WTC11 (cell line): ENCODE measurements at regions not wholly inside any gene's neighbourhood (a gene's known extent, or its start where the extent isn't known, plus 50 kb on each side); places are given as distances from the start of the nearest gene placed in this dataset.
"Not testable (repeated sequence)": the region's sequence is repeated elsewhere in the genome, so short reads cannot be mapped to it uniquely, and the experiment has no call there.

Experiments
- ATAC-seq: fragments of 200-7000 bp; cut with Tn5 transposase; 2 replicates; pipeline ENCODE4 v1.10.0; 2021; ENCODE audit warnings: mild to moderate bottlenecking, moderate library complexity
- CTCF ChIA-PET: fragments of 300-600 bp; sonication (Branson Sonifier 250); formaldehyde crosslinking; loops from one replicate; lab custom pipeline; 2021; ENCODE audit warnings: antibody characterized with exemption; lab: Charles Lee
- POLR2A ChIA-PET: fragments of 350-600 bp; sonication (Branson Sonifier 250); formaldehyde crosslinking; loops from one replicate; lab custom pipeline; 2021; ENCODE audit warnings: antibody characterized with exemption; lab: Charles Lee
- DNase-seq: peaks from one replicate; pipeline ENCODE4 v3.0.0; 2021; ENCODE audit warnings: low spot score
- H3K27ac Mint-ChIP-seq: 2 replicates; pipeline ENCODE4 v1.8.0; 2021; ENCODE audit warnings: mixed read lengths
- H3K27me3 Mint-ChIP-seq: 2 replicates; pipeline ENCODE4 v1.8.0; 2021; ENCODE audit warnings: low read depth, mild to moderate bottlenecking, moderate library complexity, mixed read lengths
- H3K36me3 Mint-ChIP-seq: 2 replicates; pipeline ENCODE4 v1.8.0; 2021; ENCODE audit warnings: mixed read lengths
- H3K4me1 Mint-ChIP-seq: 2 replicates; pipeline ENCODE4 v1.8.0; 2022; ENCODE audit warnings: mixed read lengths
- H3K4me3 Mint-ChIP-seq: 2 replicates; pipeline ENCODE4 v1.8.0; 2021; ENCODE audit warnings: mild to moderate bottlenecking, moderate library complexity, mixed read lengths
- H3K9me3 Mint-ChIP-seq: 2 replicates; pipeline ENCODE4 v1.8.0; 2021; ENCODE audit warnings: mixed read lengths
- ATF2 ChIP-seq: sonication (generic); formaldehyde crosslinking; IDR thresholded peaks from 2 replicates; pipeline ENCODE4 v1.8.1; 2022; ENCODE audit warnings: low read depth, missing genetic modification reagents, borderline replicate concordance
- ELF4 ChIP-seq: sonication (generic); formaldehyde crosslinking; IDR thresholded peaks from 2 replicates; pipeline ENCODE4 v1.8.1; 2022; ENCODE audit warnings: low read depth, mild to moderate bottlenecking, moderate library complexity, missing genetic modification reagents
- FOXP1 ChIP-seq: sonication (generic); formaldehyde crosslinking; IDR thresholded peaks from 2 replicates; pipeline ENCODE4 v1.8.0; 2022; ENCODE audit warnings: missing genetic modification reagents, mild to moderate bottlenecking, moderate library complexity, borderline replicate concordance
- NFYB ChIP-seq: sonication (generic); formaldehyde crosslinking; conservative IDR thresholded peaks from 2 replicates; pipeline ENCODE4 v1.8.0; 2022; ENCODE audit warnings: low read depth, missing genetic modification reagents
- NR3C1 ChIP-seq: sonication (generic); formaldehyde crosslinking; conservative IDR thresholded peaks from 2 replicates; pipeline ENCODE4 v1.8.1; 2023; ENCODE audit warnings: low read depth, mild to moderate bottlenecking, missing genetic modification reagents
- SP1 ChIP-seq: sonication (generic); formaldehyde crosslinking; conservative IDR thresholded peaks from 2 replicates; pipeline ENCODE4 v1.8.1; 2022; ENCODE audit warnings: missing genetic modification reagents
- ZNF232 ChIP-seq: sonication (generic); formaldehyde crosslinking; IDR thresholded peaks from 2 replicates; pipeline ENCODE4 v1.8.0; 2022; ENCODE audit warnings: mild to moderate bottlenecking, missing genetic modification reagents
- ZNF396 ChIP-seq: fragments of 250-450 bp; sonication (Bioruptor Pico); IDR thresholded peaks from 2 replicates; pipeline ENCODE4 v1.8.0; 2021; ENCODE audit warnings: mild to moderate bottlenecking, moderate library complexity, borderline replicate concordance
- TF ChIP-seq, protein P1 (sequence below): sonication (generic); formaldehyde crosslinking; IDR thresholded peaks from 2 replicates; pipeline ENCODE4 v1.8.0; 2022; ENCODE audit warnings: missing genetic modification reagents

- TF ChIP-seq, protein P1, sequence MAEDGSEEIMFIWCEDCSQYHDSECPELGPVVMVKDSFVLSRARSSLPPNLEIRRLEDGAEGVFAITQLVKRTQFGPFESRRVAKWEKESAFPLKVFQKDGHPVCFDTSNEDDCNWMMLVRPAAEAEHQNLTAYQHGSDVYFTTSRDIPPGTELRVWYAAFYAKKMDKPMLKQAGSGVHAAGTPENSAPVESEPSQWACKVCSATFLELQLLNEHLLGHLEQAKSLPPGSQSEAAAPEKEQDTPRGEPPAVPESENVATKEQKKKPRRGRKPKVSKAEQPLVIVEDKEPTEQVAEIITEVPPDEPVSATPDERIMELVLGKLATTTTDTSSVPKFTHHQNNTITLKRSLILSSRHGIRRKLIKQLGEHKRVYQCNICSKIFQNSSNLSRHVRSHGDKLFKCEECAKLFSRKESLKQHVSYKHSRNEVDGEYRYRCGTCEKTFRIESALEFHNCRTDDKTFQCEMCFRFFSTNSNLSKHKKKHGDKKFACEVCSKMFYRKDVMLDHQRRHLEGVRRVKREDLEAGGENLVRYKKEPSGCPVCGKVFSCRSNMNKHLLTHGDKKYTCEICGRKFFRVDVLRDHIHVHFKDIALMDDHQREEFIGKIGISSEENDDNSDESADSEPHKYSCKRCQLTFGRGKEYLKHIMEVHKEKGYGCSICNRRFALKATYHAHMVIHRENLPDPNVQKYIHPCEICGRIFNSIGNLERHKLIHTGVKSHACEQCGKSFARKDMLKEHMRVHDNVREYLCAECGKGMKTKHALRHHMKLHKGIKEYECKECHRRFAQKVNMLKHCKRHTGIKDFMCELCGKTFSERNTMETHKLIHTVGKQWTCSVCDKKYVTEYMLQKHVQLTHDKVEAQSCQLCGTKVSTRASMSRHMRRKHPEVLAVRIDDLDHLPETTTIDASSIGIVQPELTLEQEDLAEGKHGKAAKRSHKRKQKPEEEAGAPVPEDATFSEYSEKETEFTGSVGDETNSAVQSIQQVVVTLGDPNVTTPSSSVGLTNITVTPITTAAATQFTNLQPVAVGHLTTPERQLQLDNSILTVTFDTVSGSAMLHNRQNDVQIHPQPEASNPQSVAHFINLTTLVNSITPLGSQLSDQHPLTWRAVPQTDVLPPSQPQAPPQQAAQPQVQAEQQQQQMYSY: no peak
- TF ChIP-seq NR3C1 (CRISPR knock-in tag): no peak
- TF ChIP-seq ELF4 (CRISPR knock-in tag): no peak
- TF ChIP-seq FOXP1: no peak
- TF ChIP-seq ZNF232: no peak
- TF ChIP-seq ATF2 (CRISPR knock-in tag): no peak
- TF ChIP-seq SP1 (CRISPR knock-in tag): no peak
- TF ChIP-seq ZNF396 (CRISPR knock-in tag): no peak
- TF ChIP-seq NFYB (CRISPR knock-in tag): no peak
Observed at GRCh38 chr2:131966256-131966655, 195.5 kb downstream of the ANKRD30BL start (continued).

- DNase-seq, ATAC-seq, H3K4me1 Mint-ChIP-seq, CTCF ChIA-PET, H3K36me3 Mint-ChIP-seq, H3K9me3 Mint-ChIP-seq, H3K27me3 Mint-ChIP-seq, H3K4me3 Mint-ChIP-seq, POLR2A ChIA-PET, H3K27ac Mint-ChIP-seq: not testable (repeated sequence)
Observed at GRCh38 chr2:131958019-131958609, 203.6 kb downstream of the ANKRD30BL start.

DNA sequence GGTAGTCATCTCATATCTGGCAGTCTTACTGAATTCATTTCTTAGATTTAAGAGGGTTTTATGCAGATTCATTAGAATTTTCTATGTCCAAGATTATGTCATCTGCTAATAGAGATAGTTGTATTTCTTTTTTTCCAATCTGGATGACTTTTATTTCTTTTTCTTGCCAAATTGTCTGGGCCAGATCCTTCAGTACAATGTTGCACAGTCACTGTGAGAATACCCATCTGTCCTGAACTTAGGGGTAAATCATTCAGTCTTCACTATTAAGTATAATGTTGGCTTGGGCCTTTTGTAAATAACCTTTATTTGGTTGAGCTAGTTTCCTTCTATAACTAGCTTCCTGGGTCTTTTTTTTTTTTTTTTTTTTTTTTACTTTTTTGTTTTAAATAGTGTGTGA lies 213.1 kb downstream of the ANKRD30BL start:
- ATAC-seq, H3K4me3 Mint-ChIP-seq, H3K4me1 Mint-ChIP-seq, CTCF ChIA-PET, H3K36me3 Mint-ChIP-seq, POLR2A ChIA-PET, DNase-seq, H3K27ac Mint-ChIP-seq, H3K27me3 Mint-ChIP-seq, H3K9me3 Mint-ChIP-seq: not testable (repeated sequence)

DNA sequence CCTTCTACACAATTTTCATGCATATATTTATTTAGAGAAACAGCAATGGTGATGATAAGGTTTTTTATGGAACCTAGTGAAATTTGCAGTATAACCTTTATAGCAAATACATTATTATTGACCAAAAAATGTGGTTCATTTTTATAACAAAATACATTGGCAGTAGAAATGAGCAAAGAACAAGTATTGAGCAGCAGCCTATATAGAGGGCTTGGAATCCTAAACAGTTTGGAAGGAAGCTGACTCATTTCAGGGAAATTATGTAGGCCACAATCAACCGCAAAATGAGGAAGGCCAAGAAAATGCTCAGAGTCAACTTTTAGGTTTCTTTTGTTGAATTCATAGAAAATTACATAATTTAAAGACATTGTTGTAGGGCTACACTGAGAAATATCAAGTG lies 238.5 kb downstream of the ANKRD30BL start:
- H3K9me3 Mint-ChIP-seq, DNase-seq, H3K4me3 Mint-ChIP-seq, H3K36me3 Mint-ChIP-seq, H3K27ac Mint-ChIP-seq, H3K27me3 Mint-ChIP-seq, CTCF ChIA-PET, ATAC-seq, H3K4me1 Mint-ChIP-seq, POLR2A ChIA-PET: not testable (repeated sequence)

DNA sequence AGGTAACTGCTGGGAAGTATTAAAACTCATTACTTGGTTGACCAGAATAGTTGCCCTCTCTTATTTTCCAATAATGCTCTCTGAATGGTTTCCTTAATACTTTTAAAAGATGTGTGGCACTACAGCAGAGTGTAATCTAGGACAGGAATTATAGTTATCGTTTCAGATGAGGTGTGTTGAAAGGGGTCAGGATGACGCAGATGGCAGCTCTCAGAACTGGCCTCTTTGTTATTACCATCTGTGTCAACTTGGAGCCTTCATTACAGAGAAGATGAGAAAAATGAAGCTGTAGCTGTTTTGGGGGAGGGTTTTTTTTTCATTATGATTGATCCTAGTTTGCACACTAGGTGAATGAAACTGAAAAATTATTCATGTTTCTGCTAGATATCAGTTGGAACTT lies 238.9 kb downstream of the ANKRD30BL start:
- H3K27me3 Mint-ChIP-seq, H3K36me3 Mint-ChIP-seq, H3K4me1 Mint-ChIP-seq, H3K27ac Mint-ChIP-seq, H3K9me3 Mint-ChIP-seq, H3K4me3 Mint-ChIP-seq, DNase-seq, CTCF ChIA-PET, ATAC-seq, POLR2A ChIA-PET: not testable (repeated sequence)
